Urothelium cell line (cell line): ENCODE measurements at regions not wholly inside any gene's neighbourhood (a gene's known extent, or its start where the extent isn't known, plus 50 kb on each side); places are given as distances from the start of the nearest gene placed in this dataset.
"Not testable (repeated sequence)": the region's sequence is repeated elsewhere in the genome, so short reads cannot be mapped to it uniquely, and the experiment has no call there.

Experiments
- DNase-seq: peaks from one replicate; pipeline ENCODE4 v3.0.0; 2011; ENCODE audit warnings: low spot score, mixed read lengths
- FAIRE-seq: peaks from 2 replicates; lab custom pipeline; 2011; peaks lifted over from hg19 to GRCh38; lab: Jason Lieb, UNC

- DNase-seq, result no peak
Observed at GRCh38 chr4:91653067-91653466, 650.7 kb upstream of the GRID2 start.

GRCh38 chr4:91681091-91681490, 622.7 kb upstream of the GRID2 start:
- DNase-seq (no peak), FAIRE-seq (no peak)

More at GRCh38 chr4:91653067-91653466, 650.7 kb upstream of the GRID2 start:
- FAIRE-seq, result no peak

- DNase-seq (peak; percentile 6), FAIRE-seq (no peak)
Observed at GRCh38 chr4:91681544-91681943, 622.2 kb upstream of the GRID2 start.

GRCh38 chr4:91684955-91685354, 618.8 kb upstream of the GRID2 start:
- no peak for DNase-seq
- FAIRE-seq, result no peak

- no peak for FAIRE-seq
- no peak for DNase-seq
Observed at GRCh38 chr4:91688413-91688812, 615.4 kb upstream of the GRID2 start.

GRCh38 chr4:91699691-91700090, 604.1 kb upstream of the GRID2 start:
- not testable (repeated sequence) for FAIRE-seq, DNase-seq

GRCh38 chr4:91729851-91730250, 573.9 kb upstream of the GRID2 start:
- DNase-seq (no peak), FAIRE-seq (no peak)

- DNase-seq (no peak), FAIRE-seq (no peak)
Observed at GRCh38 chr4:91734682-91735081, 569.1 kb upstream of the GRID2 start.

GRCh38 chr4:91738831-91739230, 564.9 kb upstream of the GRID2 start:
- DNase-seq, FAIRE-seq: not testable (repeated sequence)

GRCh38 chr4:91746551-91746950, 557.2 kb upstream of the GRID2 start:
- FAIRE-seq, result no peak
- DNase-seq, result no peak

GRCh38 chr4:91751961-91752360, 551.8 kb upstream of the GRID2 start:
- no peak for DNase-seq
- FAIRE-seq, result no peak

GRCh38 chr4:91754716-91755115, 549.0 kb upstream of the GRID2 start:
- no peak for DNase-seq
- no peak for FAIRE-seq

- DNase-seq, result peak; percentile 37
- no peak for FAIRE-seq
Observed at GRCh38 chr4:91758487-91758886, 545.3 kb upstream of the GRID2 start.

GRCh38 chr4:91764085-91764484, 539.7 kb upstream of the GRID2 start:
- FAIRE-seq, result no peak
- no peak for DNase-seq

GRCh38 chr4:91769912-91770311, 533.9 kb upstream of the GRID2 start:
- no peak for DNase-seq
- no peak for FAIRE-seq

GRCh38 chr4:91791631-91792030, 512.1 kb upstream of the GRID2 start:
- not testable (repeated sequence) for FAIRE-seq, DNase-seq

- no peak for FAIRE-seq
- no peak for DNase-seq
Observed at GRCh38 chr4:91795947-91796346, 507.8 kb upstream of the GRID2 start.

- DNase-seq (no peak), FAIRE-seq (no peak)
Observed at GRCh38 chr4:91812319-91812718, 491.4 kb upstream of the GRID2 start.

GRCh38 chr4:91824773-91825172, 479.0 kb upstream of the GRID2 start:
- no peak for DNase-seq
- FAIRE-seq, result no peak

- peak; percentile 66 for DNase-seq
- FAIRE-seq, result no peak
Observed at GRCh38 chr4:91826186-91826585, 477.6 kb upstream of the GRID2 start.

- FAIRE-seq (no peak), DNase-seq (no peak)
Observed at GRCh38 chr4:91827914-91828313, 475.9 kb upstream of the GRID2 start.

- no peak for DNase-seq
- no peak for FAIRE-seq
Observed at GRCh38 chr4:91829531-91829930, 474.2 kb upstream of the GRID2 start.

- no peak for FAIRE-seq
Observed at GRCh38 chr4:91830681-91831395, 472.9 kb upstream of the GRID2 start.

More at GRCh38 chr4:91830681-91831395, 472.9 kb upstream of the GRID2 start:
- DNase-seq, result no peak
